Lower leg skin (tissue), 3 donors: ENCODE measurements at regions not wholly inside any gene's neighbourhood (a gene's known extent, or its start where the extent isn't known, plus 50 kb on each side); places are given as distances from the start of the nearest gene placed in this dataset.

Experiments
- POLR2A ChIP-seq, 2 donors: fragments of 450-650 bp; IDR thresholded peaks; one replicate each; pipeline ENCODE4 v1.6.1; 2016 to 2017; ENCODE audit warnings: antibody characterized with exemption in 2 of 2, mild to moderate bottlenecking in 1 of 2, moderate library complexity in 1 of 2
- TF ChIP-seq, protein P1 (sequence below), 3 donors: fragments of 450-650 bp; IDR thresholded peaks; one replicate each; pipeline ENCODE4 v1.5.1; 2016; ENCODE audit warnings: antibody characterized with exemption in 3 of 3, mild to moderate bottlenecking in 3 of 3, moderate library complexity in 2 of 3

GRCh38 chr20:20799716-20800312 lies 87.4 kb upstream of the RALGAPA2 start:
- TF ChIP-seq, protein P1, sequence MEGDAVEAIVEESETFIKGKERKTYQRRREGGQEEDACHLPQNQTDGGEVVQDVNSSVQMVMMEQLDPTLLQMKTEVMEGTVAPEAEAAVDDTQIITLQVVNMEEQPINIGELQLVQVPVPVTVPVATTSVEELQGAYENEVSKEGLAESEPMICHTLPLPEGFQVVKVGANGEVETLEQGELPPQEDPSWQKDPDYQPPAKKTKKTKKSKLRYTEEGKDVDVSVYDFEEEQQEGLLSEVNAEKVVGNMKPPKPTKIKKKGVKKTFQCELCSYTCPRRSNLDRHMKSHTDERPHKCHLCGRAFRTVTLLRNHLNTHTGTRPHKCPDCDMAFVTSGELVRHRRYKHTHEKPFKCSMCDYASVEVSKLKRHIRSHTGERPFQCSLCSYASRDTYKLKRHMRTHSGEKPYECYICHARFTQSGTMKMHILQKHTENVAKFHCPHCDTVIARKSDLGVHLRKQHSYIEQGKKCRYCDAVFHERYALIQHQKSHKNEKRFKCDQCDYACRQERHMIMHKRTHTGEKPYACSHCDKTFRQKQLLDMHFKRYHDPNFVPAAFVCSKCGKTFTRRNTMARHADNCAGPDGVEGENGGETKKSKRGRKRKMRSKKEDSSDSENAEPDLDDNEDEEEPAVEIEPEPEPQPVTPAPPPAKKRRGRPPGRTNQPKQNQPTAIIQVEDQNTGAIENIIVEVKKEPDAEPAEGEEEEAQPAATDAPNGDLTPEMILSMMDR (IDR thresholded peaks at IDR 0.05): no peak
- TF ChIP-seq POLR2A (IDR thresholded peaks at IDR 0.05): no peak
